HG02981 (cell line): ENCODE measurements at regions not wholly inside any gene's neighbourhood (a gene's known extent, or its start where the extent isn't known, plus 50 kb on each side); places are given as distances from the start of the nearest gene placed in this dataset.
"Not testable (repeated sequence)": the region's sequence is repeated elsewhere in the genome, so short reads cannot be mapped to it uniquely, and the experiment has no call there.

Experiments used
- ATAC-seq: cut with Tn5 transposase; IDR thresholded peaks from one replicate; pipeline ENCODE4 v1.9.1; 2021; ENCODE audit warnings: mild to moderate bottlenecking, moderate library complexity; ENCODE audit not compliant: unreplicated experiment

DNA sequence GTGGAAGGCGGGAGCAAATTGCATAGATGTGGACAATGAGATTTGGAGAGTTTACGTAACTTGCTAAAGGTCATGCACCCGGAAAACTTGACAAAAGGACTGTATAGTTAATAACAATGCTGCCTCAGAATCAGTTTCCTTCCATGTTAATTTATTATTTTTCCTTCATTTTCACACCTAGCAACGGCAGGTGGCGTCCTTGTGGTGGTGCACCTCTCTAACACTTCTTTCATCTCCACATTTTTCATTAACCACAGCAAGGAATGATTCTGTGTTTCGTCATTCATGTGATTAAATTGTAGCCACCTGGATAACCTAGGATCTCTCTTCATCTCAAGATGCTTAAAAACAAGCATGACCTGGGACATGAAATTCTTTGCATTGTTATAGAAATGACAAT lies 2133.0 kb downstream of the NCAM2 start:
- no peak for ATAC-seq

DNA sequence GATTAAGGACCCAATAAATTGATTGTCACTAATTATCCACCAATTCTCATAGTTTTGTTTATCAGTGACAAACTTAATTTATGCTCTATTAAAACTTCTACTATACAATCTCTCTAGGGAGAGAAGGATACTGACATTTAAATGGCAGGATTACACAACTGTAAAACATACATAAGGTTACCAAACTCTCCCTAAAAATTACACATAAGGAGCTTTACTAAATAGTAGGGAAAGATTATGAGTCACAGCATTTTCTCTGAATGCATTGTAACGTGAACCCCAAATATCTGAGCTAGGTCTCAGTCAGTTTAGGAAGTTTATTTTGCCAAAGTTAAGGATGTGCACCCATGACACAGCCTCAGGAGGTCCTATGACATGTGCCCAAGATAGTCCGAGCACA lies 2140.6 kb downstream of the NCAM2 start:
- no peak for ATAC-seq

DNA sequence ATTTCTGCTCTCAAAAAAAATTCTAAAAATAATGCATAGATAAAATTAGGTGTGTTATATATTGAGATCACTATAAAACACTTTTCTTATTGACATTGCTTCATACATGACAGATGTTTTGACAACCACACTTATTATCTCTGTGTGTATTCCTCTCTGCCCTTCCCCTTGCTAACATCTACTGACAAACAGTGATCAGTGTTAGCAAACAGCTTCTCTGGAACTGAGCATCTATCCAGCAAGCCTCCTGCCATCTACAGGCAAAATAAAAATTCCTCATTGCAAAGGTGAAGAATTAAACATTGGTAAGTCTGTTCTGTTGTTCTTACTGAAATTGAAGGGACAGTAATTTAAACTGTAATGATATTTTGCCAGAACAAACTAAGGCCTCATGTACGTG lies 2153.9 kb downstream of the NCAM2 start:
- no peak for ATAC-seq

GRCh38 chr21:23153842-23154241 lies 2155.6 kb downstream of the NCAM2 start:
- not testable (repeated sequence) for ATAC-seq

GRCh38 chr21:23155281-23155680 lies 2157.1 kb downstream of the NCAM2 start:
- ATAC-seq = no peak

GRCh38 chr21:23160914-23161313 lies 2162.7 kb downstream of the NCAM2 start:
- ATAC-seq = no peak

DNA sequence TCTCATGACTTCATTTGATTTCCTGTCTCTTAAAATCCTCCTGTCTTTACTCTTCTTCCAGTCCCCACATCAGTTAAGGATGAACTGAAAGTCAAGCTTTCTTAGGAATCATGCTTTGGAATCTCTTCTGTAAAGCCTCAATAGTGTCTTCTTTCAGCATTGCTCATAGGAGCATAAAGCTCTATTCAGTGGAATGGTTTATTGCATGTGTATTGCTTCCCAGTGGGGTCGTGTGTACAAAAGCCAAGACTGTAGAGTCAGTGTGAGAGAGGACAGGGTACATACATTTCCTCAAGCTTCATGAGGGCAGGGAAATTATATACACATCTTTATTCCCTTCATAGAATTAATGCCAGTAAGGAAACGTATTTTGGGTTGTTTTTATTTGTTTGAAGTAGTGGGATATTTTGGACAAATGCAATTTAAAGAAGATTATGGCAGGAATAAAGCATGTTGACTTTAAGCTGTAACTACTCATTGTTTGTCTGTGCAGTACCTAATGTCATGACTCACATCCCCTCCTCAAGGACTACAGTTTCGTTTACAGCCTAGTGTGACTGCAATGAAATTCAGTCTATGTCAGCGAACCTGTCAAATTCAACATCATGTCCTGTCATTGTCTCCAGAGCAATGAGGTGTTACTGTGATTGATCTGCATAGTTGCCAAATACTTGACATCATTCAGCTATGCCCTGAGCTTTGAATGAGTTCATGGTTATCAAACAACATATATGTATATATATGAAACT lies 2164.2 kb downstream of the NCAM2 start:
- ATAC-seq = no peak
